ENCODE measurements at regions not wholly inside any gene's neighbourhood (a gene's known extent, or its start where the extent isn't known, plus 50 kb on each side); places are given as distances from the start of the nearest gene placed in this dataset.

DNA sequence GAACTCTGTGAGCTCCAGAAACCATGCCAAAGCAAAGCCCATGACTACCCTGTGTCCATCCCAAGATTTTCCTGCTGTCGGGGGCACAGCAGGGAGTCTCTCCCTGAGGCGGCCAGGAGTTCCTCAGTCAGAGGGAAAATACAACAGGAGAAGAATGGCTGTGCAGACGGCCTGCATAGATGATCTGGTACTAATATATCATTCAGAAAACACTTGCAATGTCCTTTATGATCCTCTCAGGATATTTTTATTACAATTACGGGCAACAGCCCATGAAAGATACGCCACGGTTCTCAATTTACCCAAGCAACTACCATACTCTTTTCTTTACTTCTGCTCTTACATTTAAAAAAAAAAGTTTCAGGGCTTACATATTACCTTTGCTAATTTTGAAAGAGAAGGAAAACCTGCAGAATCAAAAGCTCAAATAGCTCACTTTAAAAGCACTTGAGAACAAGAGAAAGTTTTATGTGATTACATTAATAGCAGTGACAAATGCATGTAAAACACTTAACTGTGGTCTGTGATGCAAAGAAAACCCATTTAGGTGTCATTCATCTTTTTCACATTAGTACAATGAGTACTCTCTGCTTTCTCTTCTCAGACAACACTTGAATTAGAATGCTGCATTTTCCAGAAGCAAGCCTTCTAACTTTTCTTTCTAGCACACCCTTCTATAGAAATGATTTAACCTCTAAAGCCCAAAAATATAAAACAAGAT lies 460.8 kb downstream of the KLF5 start:
- Mint-ChIP-seq H3K36me3 (ENCODE audit: low read depth) (no peaks in the 10 kb centered on the region), H3K9me3 (ENCODE audit: insufficient read depth) (no peaks in the 10 kb centered on the region), H3K4me1 (ENCODE audit: low read depth) (peaks cover 20% of the 10 kb centered on the region), H3K4me3 (no peak overlapping the region), H3K27ac (no peak overlapping the region), H3K27me3 (ENCODE audit: low read depth) (no peaks in the 10 kb centered on the region)
- ChIA-PET POLR2A (interaction anchor here (0.7 kb wide), 1 partner anchor 107 kb away, joined by 3 read pairs; no protein-coding TSS in a partner anchor), CTCF (interaction anchor here (1.2 kb wide), 1 partner anchor 101 kb away, joined by 3 read pairs; no protein-coding TSS in a partner anchor)
- ATAC-seq (no peak), DNase-seq (no peak)

DNA sequence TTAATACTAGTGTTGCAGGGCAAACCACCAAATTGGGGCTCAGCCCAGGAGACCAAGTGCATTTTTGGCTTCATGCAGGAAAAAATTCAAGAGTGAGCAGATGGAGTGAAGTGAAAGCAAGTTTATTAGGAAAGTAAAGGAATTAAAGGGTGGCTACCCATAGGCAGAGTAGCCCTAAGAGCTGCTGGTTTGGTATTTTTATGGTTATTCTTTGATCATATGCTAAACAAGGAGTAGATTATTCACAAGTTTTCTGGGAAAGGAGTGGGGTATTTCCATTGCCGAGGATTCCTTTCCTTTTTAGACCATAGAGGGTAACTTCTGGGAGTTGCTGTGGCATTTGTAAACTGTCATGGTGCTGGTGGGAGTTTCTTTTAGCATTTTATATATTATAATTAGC lies 459.0 kb downstream of the KLF5 start:
- H3K36me3 Mint-ChIP-seq (ENCODE audit: low read depth), result no peaks in the 10 kb centered on the region
- ATAC-seq (no peak), DNase-seq (no peak)
- no peaks in the 10 kb centered on the region for H3K27me3 Mint-ChIP-seq (ENCODE audit: low read depth)
- no peaks in the 10 kb centered on the region for H3K9me3 Mint-ChIP-seq (ENCODE audit: insufficient read depth)
- H3K4me1 Mint-ChIP-seq (ENCODE audit: low read depth), result peaks cover 20% of the 10 kb centered on the region
- H3K27ac Mint-ChIP-seq, result no peak overlapping the region
- ChIA-PET POLR2A (interaction anchor here (0.5 kb wide), 1 partner anchor 83 kb away, joined by 3 read pairs; no protein-coding TSS in a partner anchor), CTCF (no interaction called here)
- no peak overlapping the region for H3K4me3 Mint-ChIP-seq

DNA sequence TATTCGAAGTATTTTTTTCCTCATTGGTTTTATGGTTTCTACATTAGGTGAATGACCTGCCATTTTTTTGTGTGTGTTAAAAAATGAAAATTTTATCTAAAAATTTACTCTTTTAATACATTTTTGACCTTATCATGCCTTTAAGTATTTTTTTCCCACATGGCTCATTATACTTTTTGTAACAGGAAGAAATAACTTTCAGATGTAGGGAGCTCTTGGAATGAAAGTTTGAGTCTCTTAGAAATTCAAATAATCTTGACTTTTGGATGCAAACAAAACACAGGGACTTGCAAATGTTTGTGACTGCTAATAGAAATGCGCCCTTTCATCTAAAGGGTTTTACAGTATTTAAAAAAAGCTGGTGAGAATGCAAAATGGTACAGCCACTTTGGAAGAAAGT lies 457.9 kb downstream of the KLF5 start:
- Mint-ChIP-seq H3K4me1 (ENCODE audit: low read depth) (peaks cover 20% of the 10 kb centered on the region), H3K27me3 (ENCODE audit: low read depth) (no peaks in the 10 kb centered on the region), H3K9me3 (ENCODE audit: insufficient read depth) (no peaks in the 10 kb centered on the region), H3K4me3 (no peak overlapping the region), H3K36me3 (ENCODE audit: low read depth) (no peaks in the 10 kb centered on the region), H3K27ac (no peak overlapping the region)
- no peak for ATAC-seq
- ChIA-PET CTCF (no interaction called here), POLR2A (no interaction called here)
- no peak for DNase-seq

DNA sequence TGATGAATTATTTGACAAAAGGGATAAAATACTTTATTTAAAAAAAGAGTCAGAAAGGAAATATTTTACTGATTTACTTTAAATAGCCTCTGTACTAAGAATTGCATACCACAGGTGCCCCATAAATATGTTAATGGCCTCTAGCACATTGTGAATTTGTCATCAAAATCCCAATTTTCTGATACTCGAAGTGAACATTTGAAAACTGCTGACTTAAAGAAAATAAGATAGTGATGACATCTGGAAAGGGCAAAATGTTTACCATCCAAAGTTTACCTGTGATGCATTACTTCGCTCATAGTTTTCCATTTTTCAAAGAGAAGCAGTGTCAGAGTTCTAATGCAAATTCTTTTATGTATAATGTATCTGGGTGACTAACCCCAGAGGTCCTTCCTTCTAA lies 455.4 kb downstream of the KLF5 start:
- POLR2A ChIA-PET, result no interaction called here
- ATAC-seq (no peak), DNase-seq (no peak)
- H3K36me3 Mint-ChIP-seq (ENCODE audit: low read depth), result no peaks in the 10 kb centered on the region
- H3K27ac Mint-ChIP-seq, result no peak overlapping the region
- no peak overlapping the region for H3K4me3 Mint-ChIP-seq
- CTCF ChIA-PET, result no interaction called here
- no peaks in the 10 kb centered on the region for H3K9me3 Mint-ChIP-seq (ENCODE audit: insufficient read depth)
- no peaks in the 10 kb centered on the region for H3K4me1 Mint-ChIP-seq (ENCODE audit: low read depth)
- H3K27me3 Mint-ChIP-seq (ENCODE audit: low read depth), result peaks cover 4% of the 10 kb centered on the region

DNA sequence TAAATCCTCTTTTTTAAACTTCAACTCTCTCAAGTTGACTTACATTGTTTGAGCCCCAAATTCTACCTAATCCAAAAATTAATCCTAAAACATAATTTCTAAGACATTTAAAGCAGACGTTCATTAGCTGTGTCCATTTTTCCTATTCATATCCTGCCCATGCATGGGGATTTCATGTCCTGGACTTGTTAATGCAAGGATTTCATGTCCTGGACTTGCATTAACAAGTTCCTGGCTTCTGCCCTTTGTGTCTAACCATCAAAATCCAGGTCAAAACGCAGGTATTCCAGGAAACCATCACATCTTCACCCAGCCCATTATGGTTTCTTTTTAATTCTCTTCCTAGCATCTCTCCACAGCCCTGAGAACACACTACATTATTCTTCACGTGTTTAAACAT lies 454.9 kb downstream of the KLF5 start:
- Mint-ChIP-seq H3K27ac (no peak overlapping the region), H3K27me3 (ENCODE audit: low read depth) (peaks cover 4% of the 10 kb centered on the region), H3K9me3 (ENCODE audit: insufficient read depth) (no peaks in the 10 kb centered on the region), H3K4me1 (ENCODE audit: low read depth) (no peaks in the 10 kb centered on the region), H3K4me3 (no peak overlapping the region), H3K36me3 (ENCODE audit: low read depth) (no peaks in the 10 kb centered on the region)
- ATAC-seq (no peak), DNase-seq (no peak)
- CTCF ChIA-PET, result no interaction called here
- POLR2A ChIA-PET, result no interaction called here

DNA sequence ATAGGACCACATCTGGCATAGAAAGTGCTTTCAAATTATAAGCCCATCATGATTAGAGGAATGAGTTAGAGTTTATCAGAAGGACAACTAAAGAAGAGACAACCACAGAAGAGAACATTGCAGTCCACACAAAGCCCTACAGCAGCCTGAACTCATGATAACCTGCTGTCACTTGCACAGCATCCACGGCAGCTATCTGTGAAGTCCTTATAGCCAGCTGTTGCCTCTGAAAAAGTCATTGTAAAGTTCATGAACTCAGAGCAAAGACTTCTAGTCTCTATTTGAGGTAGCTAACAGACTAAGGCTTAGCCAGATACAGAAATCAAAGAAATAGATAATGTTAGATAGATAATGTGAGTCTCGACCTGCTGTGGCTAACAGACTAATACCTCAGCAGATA lies 450.0 kb downstream of the KLF5 start:
- DNase-seq (no peak), ATAC-seq (no peak)
- Mint-ChIP-seq H3K4me1 (ENCODE audit: low read depth) (no peaks in the 10 kb centered on the region), H3K36me3 (ENCODE audit: low read depth) (no peaks in the 10 kb centered on the region), H3K4me3 (no peak overlapping the region), H3K27ac (no peak overlapping the region), H3K9me3 (ENCODE audit: insufficient read depth) (no peaks in the 10 kb centered on the region), H3K27me3 (ENCODE audit: low read depth) (peaks cover 4% of the 10 kb centered on the region)
- ChIA-PET POLR2A (no interaction called here), CTCF (no interaction called here)

DNA sequence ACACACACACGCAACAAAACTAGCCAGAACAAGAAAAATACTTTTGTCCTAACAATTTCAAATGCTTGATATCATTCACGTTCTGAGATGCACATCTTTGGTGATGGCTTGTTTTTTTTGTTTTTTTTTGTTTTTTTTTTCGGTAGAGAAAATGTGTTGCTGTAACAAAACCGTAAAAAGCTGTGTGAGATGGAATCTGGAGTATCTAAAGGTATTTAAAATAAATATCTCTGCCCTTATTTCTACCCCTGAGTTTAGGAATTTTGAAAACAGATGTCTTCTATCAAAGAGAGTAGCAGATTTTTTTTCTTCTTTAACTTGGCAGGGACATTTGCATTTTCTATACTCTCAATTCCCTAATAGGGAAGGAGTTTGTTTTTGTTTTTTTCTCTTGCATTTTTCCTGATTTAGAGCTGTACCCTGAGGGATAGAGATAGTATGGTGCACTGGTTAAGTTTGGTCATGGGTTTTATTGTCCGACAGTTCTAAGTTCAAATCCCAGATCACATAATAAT lies 446.6 kb downstream of the KLF5 start:
- Mint-ChIP-seq H3K36me3 (ENCODE audit: low read depth) (no peaks in the 10 kb centered on the region), H3K27me3 (ENCODE audit: low read depth) (no peaks in the 10 kb centered on the region), H3K9me3 (ENCODE audit: insufficient read depth) (no peaks in the 10 kb centered on the region), H3K4me3 (no peak overlapping the region), H3K27ac (no peak overlapping the region), H3K4me1 (ENCODE audit: low read depth) (no peaks in the 10 kb centered on the region)
- POLR2A ChIA-PET, result no interaction called here
- ATAC-seq, result no peak
- CTCF ChIA-PET, result no interaction called here
- no peak for DNase-seq

DNA sequence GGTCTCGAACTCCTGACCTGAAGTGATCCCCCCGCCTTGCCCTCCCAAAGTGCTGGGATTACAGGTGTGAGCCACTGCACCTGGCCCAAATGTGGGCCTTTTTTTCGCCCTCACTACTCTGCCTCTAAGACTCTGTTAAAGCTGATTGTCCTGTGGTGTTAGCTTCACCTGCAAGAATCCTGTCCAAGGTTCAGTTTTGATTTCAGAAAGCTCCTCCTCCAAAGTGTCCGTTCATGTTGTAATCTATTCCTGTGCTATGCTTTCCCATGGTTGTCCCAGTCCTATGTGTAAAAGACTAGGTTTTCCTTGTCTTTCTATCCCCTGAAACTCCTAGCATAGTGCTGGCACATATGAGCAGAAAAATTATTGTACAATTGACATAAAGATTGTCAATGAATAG lies 440.9 kb downstream of the KLF5 start:
- DNase-seq (no peak), ATAC-seq (no peak)
- Mint-ChIP-seq H3K4me3 (no peak overlapping the region), H3K27me3 (ENCODE audit: low read depth) (no peaks in the 10 kb centered on the region), H3K9me3 (ENCODE audit: insufficient read depth) (no peaks in the 10 kb centered on the region), H3K27ac (no peak overlapping the region), H3K4me1 (ENCODE audit: low read depth) (no peaks in the 10 kb centered on the region), H3K36me3 (ENCODE audit: low read depth) (no peaks in the 10 kb centered on the region)
- CTCF ChIA-PET, result no interaction called here
- POLR2A ChIA-PET, result no interaction called here

DNA sequence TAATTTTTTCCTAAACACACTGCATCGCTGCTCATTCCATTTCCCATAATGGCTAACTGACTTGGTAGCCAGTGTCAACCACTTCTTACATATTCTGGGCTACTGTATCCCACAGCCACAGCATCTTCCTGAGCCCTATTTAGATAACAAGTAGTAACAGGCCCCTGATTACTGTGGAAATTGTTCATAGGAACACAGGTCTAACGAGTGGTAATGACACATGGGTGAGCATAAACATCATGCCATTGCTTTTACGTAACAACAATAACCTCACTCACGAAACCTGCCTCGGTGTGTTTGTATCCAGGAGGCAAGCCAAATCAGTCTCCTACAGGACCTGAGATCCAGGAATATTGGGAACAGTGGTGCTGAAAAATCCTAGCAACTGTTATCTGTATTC lies 438.6 kb downstream of the KLF5 start:
- DNase-seq (no peak), ATAC-seq (no peak)
- no peaks in the 10 kb centered on the region for H3K27me3 Mint-ChIP-seq (ENCODE audit: low read depth)
- no peaks in the 10 kb centered on the region for H3K36me3 Mint-ChIP-seq (ENCODE audit: low read depth)
- peaks cover 8% of the 10 kb centered on the region for H3K4me1 Mint-ChIP-seq (ENCODE audit: low read depth)
- no peak overlapping the region for H3K27ac Mint-ChIP-seq
- ChIA-PET CTCF (no interaction called here), POLR2A (no interaction called here)
- no peaks in the 10 kb centered on the region for H3K9me3 Mint-ChIP-seq (ENCODE audit: insufficient read depth)
- H3K4me3 Mint-ChIP-seq, result no peak overlapping the region

DNA sequence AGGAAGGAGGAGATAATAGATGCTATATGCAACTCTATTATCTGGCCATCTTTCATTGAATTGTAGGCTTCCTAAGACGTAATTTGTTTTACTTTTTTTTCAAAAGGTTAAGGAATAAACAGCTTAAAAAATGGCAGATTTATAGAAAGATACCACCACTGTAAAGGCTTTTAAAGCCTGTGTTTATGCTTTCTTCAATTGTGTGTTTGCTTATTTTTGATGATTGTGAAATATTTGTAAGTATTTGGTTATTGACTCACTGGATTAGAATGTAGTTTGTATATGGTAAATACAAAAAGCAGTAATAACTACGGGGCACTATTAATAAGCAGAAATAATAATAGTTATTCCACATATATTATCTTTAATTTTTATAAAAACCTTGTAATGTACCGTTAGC lies 437.9 kb downstream of the KLF5 start:
- H3K36me3 Mint-ChIP-seq (ENCODE audit: low read depth), result no peaks in the 10 kb centered on the region
- CTCF ChIA-PET, result no interaction called here
- no peak overlapping the region for H3K27ac Mint-ChIP-seq
- DNase-seq (no peak), ATAC-seq (no peak)
- no peaks in the 10 kb centered on the region for H3K27me3 Mint-ChIP-seq (ENCODE audit: low read depth)
- peaks cover 8% of the 10 kb centered on the region for H3K4me1 Mint-ChIP-seq (ENCODE audit: low read depth)
- POLR2A ChIA-PET, result no interaction called here
- no peaks in the 10 kb centered on the region for H3K9me3 Mint-ChIP-seq (ENCODE audit: insufficient read depth)
- H3K4me3 Mint-ChIP-seq, result no peak overlapping the region

DNA sequence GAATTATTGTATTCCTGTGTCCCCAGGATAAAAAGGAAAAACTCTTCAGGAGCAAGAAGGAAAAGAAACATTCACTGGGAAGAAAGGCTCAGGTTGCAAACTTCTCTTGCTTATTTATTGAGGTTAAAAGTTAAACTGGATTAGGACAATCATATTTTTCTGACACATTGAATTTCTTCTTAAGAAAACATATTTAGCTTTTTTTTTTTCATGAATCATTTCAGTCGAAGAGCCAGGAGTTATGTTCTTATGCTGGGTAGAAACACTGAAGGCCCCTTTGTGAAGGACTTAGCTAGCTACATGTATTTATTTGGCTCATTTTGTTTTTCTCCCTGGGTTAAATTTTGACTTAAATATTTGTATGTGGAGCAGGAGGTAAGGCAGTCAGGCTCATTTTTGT lies 434.0 kb downstream of the KLF5 start:
- H3K27ac Mint-ChIP-seq, result no peak overlapping the region
- H3K36me3 Mint-ChIP-seq (ENCODE audit: low read depth), result no peaks in the 10 kb centered on the region
- H3K4me3 Mint-ChIP-seq, result no peak overlapping the region
- peaks cover 8% of the 10 kb centered on the region for H3K4me1 Mint-ChIP-seq (ENCODE audit: low read depth)
- DNase-seq (no peak), ATAC-seq (no peak)
- ChIA-PET POLR2A (no interaction called here), CTCF (no interaction called here)
- peaks cover 3% of the 10 kb centered on the region for H3K9me3 Mint-ChIP-seq (ENCODE audit: insufficient read depth)
- no peaks in the 10 kb centered on the region for H3K27me3 Mint-ChIP-seq (ENCODE audit: low read depth)

DNA sequence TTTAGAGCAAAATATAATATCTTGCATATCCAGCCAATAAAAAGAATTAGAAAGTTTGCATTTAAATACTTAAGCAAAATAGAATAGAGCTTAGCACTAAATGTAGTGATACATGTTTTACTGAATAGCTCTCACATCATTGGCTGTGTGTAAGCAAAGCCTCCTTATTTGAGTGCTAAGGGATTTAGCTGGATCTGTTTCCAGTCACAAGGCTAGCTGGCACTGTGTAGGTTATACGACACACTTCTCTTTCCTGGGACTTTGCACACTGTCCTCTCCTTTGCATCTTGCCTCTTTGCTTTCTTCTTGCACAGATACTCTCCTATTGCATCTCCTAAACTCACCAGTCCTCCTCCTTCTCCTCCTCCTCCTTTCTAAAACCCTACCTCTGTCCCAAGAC lies 423.8 kb downstream of the KLF5 start:
- H3K36me3 Mint-ChIP-seq (ENCODE audit: low read depth), result no peaks in the 10 kb centered on the region
- POLR2A ChIA-PET, result no interaction called here
- CTCF ChIA-PET, result interaction anchor here (0.7 kb wide), 1 partner anchor 144 kb away, joined by 3 read pairs; no protein-coding TSS in a partner anchor
- H3K27ac Mint-ChIP-seq, result no peak overlapping the region
- H3K4me3 Mint-ChIP-seq, result no peak overlapping the region
- no peak for ATAC-seq
- no peaks in the 10 kb centered on the region for H3K9me3 Mint-ChIP-seq (ENCODE audit: insufficient read depth)
- H3K27me3 Mint-ChIP-seq (ENCODE audit: low read depth), result no peaks in the 10 kb centered on the region
- H3K4me1 Mint-ChIP-seq (ENCODE audit: low read depth), result no peaks in the 10 kb centered on the region
- no peak for DNase-seq

DNA sequence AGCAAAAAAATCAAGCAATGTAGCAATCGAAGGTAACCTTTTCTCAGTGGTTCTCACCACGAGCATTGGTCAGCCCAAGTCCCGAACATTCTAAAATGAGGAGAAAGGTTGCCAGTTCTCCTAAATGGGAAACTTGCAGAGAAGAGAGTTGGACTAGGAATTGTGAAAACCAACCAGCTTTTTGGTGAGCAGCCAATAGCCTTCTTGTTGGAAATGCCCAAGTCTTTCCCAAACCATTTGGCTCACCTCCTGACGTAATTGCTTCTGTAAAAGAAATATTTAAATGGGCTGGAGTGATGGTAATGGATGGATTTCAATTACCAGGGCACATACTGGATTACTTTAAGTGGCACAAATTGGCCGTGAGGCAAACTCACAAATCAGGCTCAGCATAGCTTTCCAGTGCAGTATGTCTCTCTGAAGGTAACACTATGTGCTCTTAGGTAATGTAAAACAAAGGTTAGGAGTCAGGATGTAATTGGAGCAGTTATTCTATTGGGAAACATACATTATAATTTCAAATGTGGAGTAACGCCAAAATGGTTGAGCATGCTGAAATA lies 423.2 kb downstream of the KLF5 start:
- Mint-ChIP-seq H3K27ac (no peak overlapping the region), H3K4me3 (no peak overlapping the region), H3K27me3 (ENCODE audit: low read depth) (no peaks in the 10 kb centered on the region), H3K36me3 (ENCODE audit: low read depth) (no peaks in the 10 kb centered on the region), H3K9me3 (ENCODE audit: insufficient read depth) (no peaks in the 10 kb centered on the region), H3K4me1 (ENCODE audit: low read depth) (no peaks in the 10 kb centered on the region)
- CTCF ChIA-PET, result interaction anchor here (0.7 kb wide), 1 partner anchor 144 kb away, joined by 3 read pairs; no protein-coding TSS in a partner anchor
- DNase-seq, result no peak
- POLR2A ChIA-PET, result no interaction called here
- no peak for ATAC-seq
